ENCODE measurements at regions not wholly inside any gene's neighbourhood (a gene's known extent, or its start where the extent isn't known, plus 50 kb on each side); places are given as distances from the start of the nearest gene placed in this dataset.

GRCh38 chr13:55661505-55661904 lies 1479.2 kb upstream of the PRR20A start:
- Histone ChIP-seq H3K4me3 (no peak overlapping the region), H3K36me3 (no peaks in the 10 kb centered on the region), H3K4me1 (no peaks in the 10 kb centered on the region), H3K27me3 (no peaks in the 10 kb centered on the region), H3K27ac (no peak overlapping the region), H3K9me3 (no peaks in the 10 kb centered on the region)
- no peak for DNase-seq
- TF ChIP-seq CTCF (IDR thresholded peaks at IDR 0.05): no peak
- TF ChIP-seq POLR2A (IDR thresholded peaks at IDR 0.05): no peak

- Histone ChIP-seq H3K4me3 (no peak overlapping the region), H3K36me3 (no peaks in the 10 kb centered on the region), H3K27me3 (no peaks in the 10 kb centered on the region), H3K4me1 (no peaks in the 10 kb centered on the region), H3K9me3 (no peaks in the 10 kb centered on the region), H3K27ac (no peak overlapping the region)
- no peak for DNase-seq
- TF ChIP-seq CTCF (IDR thresholded peaks at IDR 0.05) (no peak), POLR2A (IDR thresholded peaks at IDR 0.05) (no peak)
Measured at GRCh38 chr13:55664178-55664577, 1476.5 kb upstream of the PRR20A start.

GRCh38 chr13:55669051-55669450 lies 1471.7 kb upstream of the PRR20A start:
- H3K4me3 ChIP-seq: no peak overlapping the region
- TF ChIP-seq CTCF (IDR thresholded peaks at IDR 0.05) (no peak), POLR2A (IDR thresholded peaks at IDR 0.05) (no peak)
- H3K36me3 ChIP-seq: no peaks in the 10 kb centered on the region
- H3K9me3 ChIP-seq: peaks cover 0 to 3% (median 0%) of the 10 kb centered on the region in 4 donors
- H3K27me3 ChIP-seq: no peaks in the 10 kb centered on the region
- H3K27ac ChIP-seq: no peak overlapping the region
- H3K4me1 ChIP-seq: no peaks in the 10 kb centered on the region
- no peak for DNase-seq

GRCh38 chr13:55673910-55674309 lies 1466.8 kb upstream of the PRR20A start:
- H3K36me3 ChIP-seq: no peaks in the 10 kb centered on the region
- no peak overlapping the region for H3K4me3 ChIP-seq
- no peaks in the 10 kb centered on the region for H3K27me3 ChIP-seq
- no peak overlapping the region for H3K27ac ChIP-seq
- TF ChIP-seq CTCF (IDR thresholded peaks at IDR 0.05) (no peak), POLR2A (IDR thresholded peaks at IDR 0.05) (no peak)
- no peak for DNase-seq
- peaks cover 0 to 3% (median 0%) of the 10 kb centered on the region in 4 donors for H3K9me3 ChIP-seq
- H3K4me1 ChIP-seq: no peaks in the 10 kb centered on the region

GRCh38 chr13:55682776-55683175 lies 1457.9 kb upstream of the PRR20A start:
- H3K36me3 ChIP-seq: no peaks in the 10 kb centered on the region
- no peaks in the 10 kb centered on the region for H3K4me1 ChIP-seq
- TF ChIP-seq CTCF (IDR thresholded peaks at IDR 0.05): no peak
- TF ChIP-seq POLR2A (IDR thresholded peaks at IDR 0.05): no peak
- H3K9me3 ChIP-seq: no peaks in the 10 kb centered on the region
- no peak for DNase-seq
- H3K27me3 ChIP-seq: no peaks in the 10 kb centered on the region
- H3K4me3 ChIP-seq: no peak overlapping the region
- no peak overlapping the region for H3K27ac ChIP-seq

GRCh38 chr13:55705526-55705925 lies 1435.2 kb upstream of the PRR20A start:
- no peak overlapping the region for H3K4me3 ChIP-seq

More at GRCh38 chr13:55705526-55705925, 1435.2 kb upstream of the PRR20A start:
- no peak for DNase-seq
- no peak for TF ChIP-seq POLR2A (IDR thresholded peaks at IDR 0.05)
- TF ChIP-seq CTCF (IDR thresholded peaks at IDR 0.05): no peak
- no peaks in the 10 kb centered on the region for H3K9me3 ChIP-seq
- no peaks in the 10 kb centered on the region for H3K36me3 ChIP-seq
- H3K27me3 ChIP-seq: no peaks in the 10 kb centered on the region
- H3K4me1 ChIP-seq: no peaks in the 10 kb centered on the region
- H3K27ac ChIP-seq: no peak overlapping the region

Measured in Peyer's patch (tissue), 4 donors.